ENCODE measurements at regions not wholly inside any gene's neighbourhood (a gene's known extent, or its start where the extent isn't known, plus 50 kb on each side); places are given as distances from the start of the nearest gene placed in this dataset.

DNA sequence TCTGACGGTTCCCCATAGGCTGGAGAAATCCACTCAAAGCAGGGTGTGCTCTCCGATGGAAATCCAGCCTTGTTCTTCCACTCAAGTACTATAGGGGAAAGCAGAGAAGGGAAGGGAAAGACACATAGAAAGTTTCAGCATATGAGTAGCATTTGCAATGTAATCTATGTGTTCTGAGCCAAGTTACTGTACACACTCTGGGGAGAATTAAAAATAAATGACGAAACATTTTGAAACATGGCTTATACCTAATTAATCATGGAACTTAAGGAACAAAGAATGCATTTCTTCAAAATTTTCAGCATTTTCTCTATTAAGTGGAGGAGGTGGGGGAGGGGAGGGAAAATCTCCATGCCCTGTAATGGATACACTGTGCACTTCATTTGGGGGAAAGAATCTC is 198.1 kb upstream of the HABP2 start:
- no peak for TF ChIP-seq CTCF (conservative IDR thresholded peaks at IDR 0.05; ENCODE audit: low read length)
- no peak for DNase-seq (ENCODE audit: low read depth)
- H3K4me3 ChIP-seq (ENCODE audit: low read length), result no peak overlapping the region

GRCh38 chr10:113356794-113357680 is 195.8 kb upstream of the HABP2 start:
- no peak for TF ChIP-seq CTCF (conservative IDR thresholded peaks at IDR 0.05; ENCODE audit: low read length)
- peak; percentile 91 for DNase-seq (ENCODE audit: low read depth)
- no peak overlapping the region for H3K4me3 ChIP-seq (ENCODE audit: low read length)

DNA sequence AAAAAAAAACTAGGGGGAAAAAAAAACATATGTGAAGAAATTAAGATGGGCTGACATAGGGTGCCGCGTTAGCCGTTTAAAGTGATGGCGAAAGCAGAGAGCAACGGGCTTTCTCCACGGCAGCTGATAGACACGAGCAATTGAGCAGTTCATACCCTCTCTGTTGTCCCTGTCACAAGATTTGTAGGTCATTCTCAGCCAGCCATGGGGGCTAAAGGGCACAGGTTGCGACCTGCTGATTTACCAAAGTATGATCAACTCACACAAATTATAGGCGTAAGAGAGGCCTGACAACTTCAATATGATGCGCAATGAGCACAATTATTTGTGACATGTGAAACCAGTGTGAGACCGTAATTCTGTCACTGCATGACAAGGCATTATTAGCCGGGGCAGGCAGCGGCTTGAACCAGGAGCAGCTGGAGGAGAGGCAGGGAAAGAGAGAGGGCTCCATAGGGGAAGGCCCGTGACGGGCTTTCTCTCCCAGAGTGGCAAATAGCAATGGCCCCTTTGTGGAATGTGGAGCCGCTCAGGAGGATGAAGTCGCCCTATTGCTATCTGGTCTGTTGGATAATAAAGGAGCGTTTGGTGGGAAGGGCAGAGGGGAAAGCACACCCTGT is 195.1 kb upstream of the HABP2 start:
- no peak for DNase-seq (ENCODE audit: low read depth)
- no peak for TF ChIP-seq CTCF (conservative IDR thresholded peaks at IDR 0.05; ENCODE audit: low read length)
- no peak overlapping the region for H3K4me3 ChIP-seq (ENCODE audit: low read length)

GRCh38 chr10:113359655-113360054 is 193.2 kb upstream of the HABP2 start:
- no peak for DNase-seq (ENCODE audit: low read depth)
- no peak for TF ChIP-seq CTCF (conservative IDR thresholded peaks at IDR 0.05; ENCODE audit: low read length)
- H3K4me3 ChIP-seq (ENCODE audit: low read length), result no peak overlapping the region

- no peak for DNase-seq (ENCODE audit: low read depth)
- no peak for TF ChIP-seq CTCF (conservative IDR thresholded peaks at IDR 0.05; ENCODE audit: low read length)
- no peak overlapping the region for H3K4me3 ChIP-seq (ENCODE audit: low read length)
Measured at GRCh38 chr10:113360870-113361269, 192.0 kb upstream of the HABP2 start.

- no peak overlapping the region for H3K4me3 ChIP-seq (ENCODE audit: low read length)
- TF ChIP-seq CTCF (conservative IDR thresholded peaks at IDR 0.05; ENCODE audit: low read length), result no peak
- peak; percentile 70 for DNase-seq (ENCODE audit: low read depth)
Measured at GRCh38 chr10:113362645-113363091, 190.2 kb upstream of the HABP2 start.

DNA sequence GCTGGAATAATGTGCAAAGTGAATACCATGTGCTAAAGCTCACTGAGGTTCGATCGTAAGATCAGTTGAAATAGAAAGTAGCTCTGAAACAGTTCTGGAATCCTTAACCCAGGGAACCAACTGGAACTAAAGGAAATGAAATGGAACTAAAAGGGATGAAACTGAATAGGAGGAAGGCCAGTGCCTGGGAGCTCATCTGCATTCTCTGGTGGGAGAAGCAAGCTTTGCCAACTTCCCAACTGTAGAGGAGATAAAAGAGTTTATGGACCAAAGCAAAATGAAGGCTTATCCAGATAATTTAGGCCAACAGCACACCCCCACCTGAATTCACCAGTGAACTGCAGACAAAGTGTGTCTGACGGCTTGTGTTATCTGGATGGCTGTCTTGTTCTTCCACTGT is 188.6 kb upstream of the HABP2 start:
- H3K4me3 ChIP-seq (ENCODE audit: low read length), result no peak overlapping the region
- no peak for TF ChIP-seq CTCF (conservative IDR thresholded peaks at IDR 0.05; ENCODE audit: low read length)
- DNase-seq (ENCODE audit: low read depth), result no peak

All from AG10803 (cell line).